ENCODE measurements at regions not wholly inside any gene's neighbourhood (a gene's known extent, or its start where the extent isn't known, plus 50 kb on each side); places are given as distances from the start of the nearest gene placed in this dataset.
A peak's percentile ranks its signal among the peaks of the same experiment; 100 is the strongest.

DNA sequence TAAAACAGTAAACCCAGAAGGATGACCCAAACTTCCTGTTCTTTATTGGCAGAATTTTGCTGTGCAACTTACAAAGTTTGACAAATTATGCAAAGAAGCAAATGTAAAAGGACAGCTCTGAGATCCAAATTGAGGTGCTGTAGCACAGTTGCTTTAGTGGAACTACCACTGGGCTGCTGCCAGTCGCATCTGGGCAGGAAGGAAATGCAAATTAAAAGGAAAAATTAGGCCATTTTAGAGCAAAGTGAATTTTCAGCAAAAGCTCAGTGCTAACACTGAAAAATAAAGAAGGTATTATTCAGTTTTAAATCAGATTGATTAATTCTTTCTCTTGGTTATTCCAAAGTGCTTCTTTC lies 104.5 kb downstream of the ZMAT3 start:
- H3K9me3 ChIP-seq (ENCODE audit: control insufficient read depth in 2 of 2, low read length in 2 of 2) = no peaks in the 10 kb centered on the region
- Mint-ChIP-seq H3K27me3 (peaks cover 13% of the 10 kb centered on the region), H3K36me3 (no peaks in the 10 kb centered on the region), H3K9me3 (no peaks in the 10 kb centered on the region), H3K27ac (no peak overlapping the region), H3K4me3 (no peak overlapping the region), H3K4me1 (peaks cover 0 to 16% (median 13%) of the 10 kb centered on the region in 4 donors)
- DNase-seq (no peak), ATAC-seq (ENCODE audit: low read depth in 2 of 2) (no peak)
- H3K4me1 ChIP-seq (ENCODE audit: control insufficient read depth, insufficient read depth, low read length, poor library complexity, severe bottlenecking) = peaks cover 7% of the 10 kb centered on the region
- no peaks in the 10 kb centered on the region for H3K27me3 ChIP-seq (ENCODE audit: control insufficient read depth, insufficient read depth, low read length)
- no peak overlapping the region for H3K4me3 ChIP-seq (ENCODE audit: low read depth, low read length)
- H3K36me3 ChIP-seq (ENCODE audit: control insufficient read depth, insufficient read depth, low read length) = no peaks in the 10 kb centered on the region
- H3K27ac ChIP-seq (ENCODE audit: insufficient read depth, low read length, poor library complexity, severe bottlenecking) = no peak overlapping the region

DNA sequence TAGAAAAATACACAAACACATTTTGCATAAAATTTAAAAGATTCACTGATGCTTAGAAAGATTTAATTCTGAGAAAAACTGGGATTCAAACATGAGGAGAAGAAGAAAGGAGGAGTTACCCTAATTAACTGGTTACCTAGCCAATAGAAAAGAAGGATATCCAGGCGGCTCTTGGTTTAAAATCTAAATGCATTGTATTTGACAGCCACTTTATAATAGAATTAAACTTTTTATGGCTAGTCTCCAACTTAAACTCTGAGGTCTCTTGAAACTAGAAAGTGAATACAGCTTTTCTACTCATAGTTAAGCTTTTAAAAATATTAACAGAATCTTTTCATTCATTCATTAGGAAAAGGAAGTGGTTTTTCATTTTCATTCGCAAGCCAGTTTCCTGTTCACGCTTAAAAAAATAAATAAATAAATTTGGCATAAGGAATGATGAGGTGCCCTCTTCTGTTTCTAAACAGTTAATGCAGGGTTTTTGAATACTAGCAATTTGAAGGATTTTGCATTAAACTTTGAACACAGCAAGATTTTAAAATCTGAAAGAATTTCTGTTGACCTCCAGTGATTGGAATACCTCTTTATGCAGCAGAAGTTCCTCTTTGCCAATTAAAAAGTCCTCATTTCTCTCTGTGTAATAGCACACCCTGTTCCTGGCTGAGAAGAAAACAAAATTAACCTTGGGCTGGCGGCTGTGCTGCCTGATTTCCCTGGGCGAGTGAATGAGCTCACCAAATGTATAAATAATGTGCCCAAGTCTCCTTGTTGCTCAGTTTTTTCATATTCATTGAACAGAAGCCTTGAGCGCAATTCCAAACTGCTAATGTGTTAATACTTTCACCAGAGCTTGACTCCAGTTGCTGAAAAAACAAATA lies 105.1 kb downstream of the ZMAT3 start:
- H3K27me3 Mint-ChIP-seq = peaks cover 13% of the 10 kb centered on the region
- H3K4me3 ChIP-seq (ENCODE audit: low read depth, low read length) = no peak overlapping the region
- H3K4me3 Mint-ChIP-seq = no peak overlapping the region
- peak in 1 of 3 donors; percentile 35 for DNase-seq
- H3K9me3 Mint-ChIP-seq = no peaks in the 10 kb centered on the region
- H3K27ac ChIP-seq (ENCODE audit: insufficient read depth, low read length, poor library complexity, severe bottlenecking) = no peak overlapping the region
- ATAC-seq (ENCODE audit: low read depth in 2 of 2) = peak in 1 of 2 donors; percentile 12
- H3K27ac Mint-ChIP-seq = no peak overlapping the region
- peaks cover 0 to 16% (median 13%) of the 10 kb centered on the region in 4 donors for H3K4me1 Mint-ChIP-seq
- H3K4me1 ChIP-seq (ENCODE audit: control insufficient read depth, insufficient read depth, low read length, poor library complexity, severe bottlenecking) = peaks cover 7% of the 10 kb centered on the region
- H3K27me3 ChIP-seq (ENCODE audit: control insufficient read depth, insufficient read depth, low read length) = no peaks in the 10 kb centered on the region
- no peaks in the 10 kb centered on the region for H3K36me3 ChIP-seq (ENCODE audit: control insufficient read depth, insufficient read depth, low read length)
- H3K36me3 Mint-ChIP-seq = no peaks in the 10 kb centered on the region
- no peaks in the 10 kb centered on the region for H3K9me3 ChIP-seq (ENCODE audit: control insufficient read depth in 2 of 2, low read length in 2 of 2)

DNA sequence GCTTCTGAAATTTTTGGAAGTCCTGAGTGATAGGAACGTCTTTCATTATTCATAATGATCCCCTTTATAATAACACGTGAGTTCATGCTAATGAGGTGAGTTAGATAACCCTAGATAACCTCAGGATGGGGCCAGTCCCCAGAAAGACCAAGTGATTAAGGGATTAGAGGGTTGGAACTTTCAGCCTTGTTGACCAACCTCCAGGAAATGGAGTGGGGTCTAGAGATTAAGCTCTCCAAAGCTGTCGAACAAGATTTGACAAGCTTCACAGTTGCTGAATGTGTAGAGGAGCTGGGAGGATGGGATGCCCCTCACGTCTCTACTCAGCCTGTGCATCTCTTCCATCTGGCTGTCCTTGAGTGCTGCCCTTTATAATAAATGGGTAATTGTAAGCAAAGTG lies 107.1 kb downstream of the ZMAT3 start:
- ATAC-seq (ENCODE audit: low read depth in 2 of 2) (no peak), DNase-seq (no peak)
- Mint-ChIP-seq H3K27ac (no peak overlapping the region), H3K4me1 (peaks cover 0 to 16% (median 13%) of the 10 kb centered on the region in 4 donors), H3K4me3 (no peak overlapping the region), H3K27me3 (peaks cover 13% of the 10 kb centered on the region), H3K9me3 (no peaks in the 10 kb centered on the region), H3K36me3 (no peaks in the 10 kb centered on the region)
- Histone ChIP-seq H3K4me3 (ENCODE audit: low read depth, low read length) (no peak overlapping the region), H3K36me3 (ENCODE audit: control insufficient read depth, insufficient read depth, low read length) (no peaks in the 10 kb centered on the region), H3K27me3 (ENCODE audit: control insufficient read depth, insufficient read depth, low read length) (no peaks in the 10 kb centered on the region), H3K27ac (ENCODE audit: insufficient read depth, low read length, poor library complexity, severe bottlenecking) (no peak overlapping the region), H3K4me1 (ENCODE audit: control insufficient read depth, insufficient read depth, low read length, poor library complexity, severe bottlenecking) (peaks cover 7% of the 10 kb centered on the region), H3K9me3 (ENCODE audit: control insufficient read depth in 2 of 2, low read length in 2 of 2) (no peaks in the 10 kb centered on the region)

DNA sequence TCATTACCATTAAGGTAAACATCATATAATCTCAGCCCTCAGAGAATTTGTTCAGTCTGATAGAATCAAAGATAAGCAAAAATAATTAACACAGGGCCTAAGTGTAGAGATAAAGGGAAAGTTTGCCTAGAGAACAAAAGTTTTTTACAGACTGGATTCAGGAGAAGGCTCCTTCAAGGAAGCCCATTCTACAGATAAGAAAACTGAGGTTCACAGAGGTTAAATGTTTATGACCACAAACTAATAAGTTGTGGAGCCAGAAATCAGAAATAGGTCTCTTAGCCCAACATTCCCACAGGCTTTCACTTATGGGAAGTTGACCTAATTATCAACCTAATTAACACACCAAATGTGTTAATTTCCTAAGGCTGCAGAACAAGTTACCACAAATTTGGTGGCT lies 110.7 kb downstream of the ZMAT3 start:
- Mint-ChIP-seq H3K4me3 (no peak overlapping the region), H3K4me1 (no peaks in the 10 kb centered on the region), H3K27ac (no peak overlapping the region), H3K36me3 (peaks cover 7% of the 10 kb centered on the region), H3K9me3 (peaks cover 0 to 7% (median 0%) of the 10 kb centered on the region in 7 donors), H3K27me3 (peaks cover 8% of the 10 kb centered on the region)
- no peak for ATAC-seq (ENCODE audit: low read depth in 2 of 2)
- no peak for DNase-seq
- H3K9me3 ChIP-seq (ENCODE audit: control insufficient read depth in 2 of 2, low read length in 2 of 2) = no peaks in the 10 kb centered on the region
- no peak overlapping the region for H3K27ac ChIP-seq (ENCODE audit: insufficient read depth, low read length, poor library complexity, severe bottlenecking)
- no peak overlapping the region for H3K4me3 ChIP-seq (ENCODE audit: low read depth, low read length)
- no peaks in the 10 kb centered on the region for H3K36me3 ChIP-seq (ENCODE audit: control insufficient read depth, insufficient read depth, low read length)
- H3K27me3 ChIP-seq (ENCODE audit: control insufficient read depth, insufficient read depth, low read length) = no peaks in the 10 kb centered on the region
- no peaks in the 10 kb centered on the region for H3K4me1 ChIP-seq (ENCODE audit: control insufficient read depth, insufficient read depth, low read length, poor library complexity, severe bottlenecking)

DNA sequence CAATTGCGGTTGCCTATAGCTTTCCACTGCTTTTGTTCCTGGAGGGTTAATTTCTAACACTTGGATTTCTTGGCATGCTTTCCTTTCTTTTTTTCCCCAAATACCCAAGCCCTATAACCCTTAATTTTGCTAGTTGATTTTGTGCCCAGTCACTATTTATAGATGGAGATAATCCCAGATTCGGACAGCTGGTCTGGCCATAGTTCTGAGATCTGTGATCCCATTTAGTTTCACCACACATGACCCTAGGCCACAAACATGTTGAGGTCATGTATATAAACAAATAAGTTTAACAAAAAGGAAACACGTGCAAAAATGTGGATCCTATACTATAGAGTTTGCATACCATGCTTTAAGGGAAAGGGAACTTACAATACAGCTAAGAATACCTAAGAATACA lies 111.4 kb downstream of the ZMAT3 start:
- ATAC-seq (ENCODE audit: low read depth in 2 of 2) (no peak), DNase-seq (no peak)
- Mint-ChIP-seq H3K4me3 (no peak overlapping the region), H3K36me3 (peaks cover 7% of the 10 kb centered on the region), H3K27ac (no peak overlapping the region), H3K27me3 (peaks cover 8% of the 10 kb centered on the region), H3K4me1 (no peaks in the 10 kb centered on the region), H3K9me3 (peaks cover 0 to 7% (median 0%) of the 10 kb centered on the region in 7 donors)
- Histone ChIP-seq H3K9me3 (ENCODE audit: control insufficient read depth in 2 of 2, low read length in 2 of 2) (no peaks in the 10 kb centered on the region), H3K27ac (ENCODE audit: insufficient read depth, low read length, poor library complexity, severe bottlenecking) (no peak overlapping the region), H3K4me3 (ENCODE audit: low read depth, low read length) (no peak overlapping the region), H3K4me1 (ENCODE audit: control insufficient read depth, insufficient read depth, low read length, poor library complexity, severe bottlenecking) (no peaks in the 10 kb centered on the region), H3K27me3 (ENCODE audit: control insufficient read depth, insufficient read depth, low read length) (no peaks in the 10 kb centered on the region), H3K36me3 (ENCODE audit: control insufficient read depth, insufficient read depth, low read length) (no peaks in the 10 kb centered on the region)

DNA sequence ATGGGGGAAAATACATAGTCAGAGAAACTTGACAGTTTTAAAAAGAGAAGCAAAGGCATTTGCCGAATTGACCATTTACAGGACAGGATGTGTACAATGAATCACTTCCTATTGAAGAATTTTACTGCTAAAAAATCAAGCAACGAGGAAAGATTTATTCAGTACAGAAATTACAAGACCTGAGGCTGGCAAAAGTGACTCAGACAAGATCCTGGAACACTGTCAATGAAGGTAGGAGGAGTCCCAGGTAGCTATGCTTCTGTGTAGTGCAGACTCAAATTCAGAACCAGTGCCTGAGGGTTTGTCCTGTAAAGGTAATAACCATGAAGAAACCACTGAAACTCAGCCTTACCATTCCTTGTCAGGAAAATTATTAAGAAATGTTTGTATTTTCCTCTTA lies 120.9 kb downstream of the ZMAT3 start:
- Histone ChIP-seq H3K4me3 (ENCODE audit: low read depth, low read length) (no peak overlapping the region), H3K27ac (ENCODE audit: insufficient read depth, low read length, poor library complexity, severe bottlenecking) (no peak overlapping the region), H3K27me3 (ENCODE audit: control insufficient read depth, insufficient read depth, low read length) (no peaks in the 10 kb centered on the region), H3K9me3 (ENCODE audit: control insufficient read depth in 2 of 2, low read length in 2 of 2) (no peaks in the 10 kb centered on the region), H3K36me3 (ENCODE audit: control insufficient read depth, insufficient read depth, low read length) (no peaks in the 10 kb centered on the region), H3K4me1 (ENCODE audit: control insufficient read depth, insufficient read depth, low read length, poor library complexity, severe bottlenecking) (no peaks in the 10 kb centered on the region)
- Mint-ChIP-seq H3K4me3 (no peak overlapping the region), H3K9me3 (peaks cover 0 to 17% (median 3%) of the 10 kb centered on the region in 7 donors), H3K27ac (no peak overlapping the region), H3K4me1 (no peaks in the 10 kb centered on the region), H3K27me3 (no peaks in the 10 kb centered on the region), H3K36me3 (no peaks in the 10 kb centered on the region)
- peak in 1 of 3 donors; percentile 2 for DNase-seq
- ATAC-seq (ENCODE audit: low read depth in 2 of 2) = no peak

DNA sequence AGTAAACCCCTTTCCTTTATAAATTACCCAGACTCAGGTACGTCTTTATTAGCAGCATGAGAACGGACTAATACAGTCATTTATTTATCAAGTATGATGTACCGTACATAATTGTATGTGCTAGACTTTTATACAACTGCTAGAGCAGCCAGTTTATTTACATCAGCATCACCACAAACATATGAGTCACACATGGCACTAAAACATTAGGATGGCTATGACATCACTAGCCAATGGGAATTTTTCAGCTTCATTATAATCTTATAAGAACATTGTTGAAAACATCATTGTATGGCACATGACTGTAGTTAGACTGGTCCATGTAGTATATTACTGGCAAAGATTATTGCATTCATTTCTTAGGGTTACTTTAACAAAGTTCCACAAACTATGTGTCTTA lies 121.7 kb downstream of the ZMAT3 start:
- Histone ChIP-seq H3K4me1 (ENCODE audit: control insufficient read depth, insufficient read depth, low read length, poor library complexity, severe bottlenecking) (no peaks in the 10 kb centered on the region), H3K4me3 (ENCODE audit: low read depth, low read length) (no peak overlapping the region), H3K9me3 (ENCODE audit: control insufficient read depth in 2 of 2, low read length in 2 of 2) (no peaks in the 10 kb centered on the region), H3K36me3 (ENCODE audit: control insufficient read depth, insufficient read depth, low read length) (no peaks in the 10 kb centered on the region), H3K27me3 (ENCODE audit: control insufficient read depth, insufficient read depth, low read length) (no peaks in the 10 kb centered on the region), H3K27ac (ENCODE audit: insufficient read depth, low read length, poor library complexity, severe bottlenecking) (no peak overlapping the region)
- DNase-seq (no peak), ATAC-seq (ENCODE audit: low read depth in 2 of 2) (no peak)
- no peaks in the 10 kb centered on the region for H3K4me1 Mint-ChIP-seq
- no peak overlapping the region for H3K27ac Mint-ChIP-seq
- H3K36me3 Mint-ChIP-seq = no peaks in the 10 kb centered on the region
- H3K27me3 Mint-ChIP-seq = no peaks in the 10 kb centered on the region
- peaks cover 0 to 17% (median 3%) of the 10 kb centered on the region in 7 donors for H3K9me3 Mint-ChIP-seq
- no peak overlapping the region for H3K4me3 Mint-ChIP-seq

DNA sequence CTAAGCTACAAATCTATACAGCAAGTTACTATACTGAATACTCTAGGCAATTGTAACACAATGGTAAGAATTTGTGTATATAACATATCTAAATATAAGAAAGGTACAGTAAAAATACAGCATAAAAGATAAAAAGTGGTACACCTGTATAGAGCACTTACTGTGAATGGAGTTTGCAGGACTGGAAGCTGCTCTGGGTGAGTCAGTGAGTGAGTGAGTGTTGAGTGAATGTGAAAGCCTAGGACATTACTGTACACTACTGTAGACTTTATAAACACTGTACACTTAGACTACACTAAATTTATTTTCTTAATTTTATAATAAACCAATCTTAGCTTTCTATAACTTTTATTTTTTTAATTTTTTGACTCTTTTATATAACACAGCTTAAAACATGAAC lies 123.1 kb downstream of the ZMAT3 start:
- H3K27ac Mint-ChIP-seq = no peak overlapping the region
- no peak overlapping the region for H3K4me3 Mint-ChIP-seq
- H3K36me3 Mint-ChIP-seq = no peaks in the 10 kb centered on the region
- peaks cover 0 to 21% (median 9%) of the 10 kb centered on the region in 7 donors for H3K9me3 Mint-ChIP-seq
- H3K36me3 ChIP-seq (ENCODE audit: control insufficient read depth, insufficient read depth, low read length) = no peaks in the 10 kb centered on the region
- no peaks in the 10 kb centered on the region for H3K4me1 Mint-ChIP-seq
- H3K27me3 ChIP-seq (ENCODE audit: control insufficient read depth, insufficient read depth, low read length) = no peaks in the 10 kb centered on the region
- no peak overlapping the region for H3K4me3 ChIP-seq (ENCODE audit: low read depth, low read length)
- H3K4me1 ChIP-seq (ENCODE audit: control insufficient read depth, insufficient read depth, low read length, poor library complexity, severe bottlenecking) = no peaks in the 10 kb centered on the region
- no peak overlapping the region for H3K27ac ChIP-seq (ENCODE audit: insufficient read depth, low read length, poor library complexity, severe bottlenecking)
- H3K27me3 Mint-ChIP-seq = no peaks in the 10 kb centered on the region
- DNase-seq (no peak), ATAC-seq (ENCODE audit: low read depth in 2 of 2) (no peak)
- H3K9me3 ChIP-seq (ENCODE audit: control insufficient read depth in 2 of 2, low read length in 2 of 2) = peaks cover 0 to under 1% of the 10 kb centered on the region in 2 experiments

Measured in CD4-positive, CD25-positive, alpha-beta regulatory T cell (primary cell).